ENCODE measurements at regions not wholly inside any gene's neighbourhood (a gene's known extent, or its start where the extent isn't known, plus 50 kb on each side); places are given as distances from the start of the nearest gene placed in this dataset.

DNA sequence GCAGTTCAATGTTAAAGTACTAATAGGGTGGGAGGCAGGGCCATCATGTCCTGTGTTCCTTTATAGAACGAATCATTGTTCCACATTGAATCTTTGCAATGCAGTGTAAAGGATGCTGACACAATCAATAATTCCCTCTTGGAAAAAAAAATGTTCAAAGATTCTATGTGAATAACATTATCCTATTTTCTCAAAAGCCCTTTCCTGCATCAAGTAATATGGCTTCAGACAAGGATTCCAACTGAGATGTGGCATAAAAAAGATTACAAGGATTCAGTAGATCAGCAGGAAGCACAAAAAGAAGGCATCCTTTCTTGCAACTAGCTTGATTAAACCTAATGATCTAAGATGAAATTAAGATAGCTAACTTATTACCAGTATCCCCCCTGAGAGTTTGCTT, 454.0 kb upstream of the CADM2 start:
- TF ChIP-seq GABPA (IDR thresholded peaks at IDR 0.05 in 1 of 2, conservative IDR thresholded peaks at IDR 0.05 in 1 of 2) (no peak), YY1 (IDR thresholded peaks at IDR 0.05) (no peak), EGR1 (IDR thresholded peaks at IDR 0.05; ENCODE audit: low read depth in 2 of 2) (no peak), RAD21 (IDR thresholded peaks at IDR 0.05) (no peak), TAF1 (conservative IDR thresholded peaks at IDR 0.05) (no peak)
- TF ChIP-seq, protein P1, sequence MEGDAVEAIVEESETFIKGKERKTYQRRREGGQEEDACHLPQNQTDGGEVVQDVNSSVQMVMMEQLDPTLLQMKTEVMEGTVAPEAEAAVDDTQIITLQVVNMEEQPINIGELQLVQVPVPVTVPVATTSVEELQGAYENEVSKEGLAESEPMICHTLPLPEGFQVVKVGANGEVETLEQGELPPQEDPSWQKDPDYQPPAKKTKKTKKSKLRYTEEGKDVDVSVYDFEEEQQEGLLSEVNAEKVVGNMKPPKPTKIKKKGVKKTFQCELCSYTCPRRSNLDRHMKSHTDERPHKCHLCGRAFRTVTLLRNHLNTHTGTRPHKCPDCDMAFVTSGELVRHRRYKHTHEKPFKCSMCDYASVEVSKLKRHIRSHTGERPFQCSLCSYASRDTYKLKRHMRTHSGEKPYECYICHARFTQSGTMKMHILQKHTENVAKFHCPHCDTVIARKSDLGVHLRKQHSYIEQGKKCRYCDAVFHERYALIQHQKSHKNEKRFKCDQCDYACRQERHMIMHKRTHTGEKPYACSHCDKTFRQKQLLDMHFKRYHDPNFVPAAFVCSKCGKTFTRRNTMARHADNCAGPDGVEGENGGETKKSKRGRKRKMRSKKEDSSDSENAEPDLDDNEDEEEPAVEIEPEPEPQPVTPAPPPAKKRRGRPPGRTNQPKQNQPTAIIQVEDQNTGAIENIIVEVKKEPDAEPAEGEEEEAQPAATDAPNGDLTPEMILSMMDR (IDR thresholded peaks at IDR 0.05; ENCODE audit: low read depth, low read length, missing input control) = no peak
- TF ChIP-seq, protein P2, sequence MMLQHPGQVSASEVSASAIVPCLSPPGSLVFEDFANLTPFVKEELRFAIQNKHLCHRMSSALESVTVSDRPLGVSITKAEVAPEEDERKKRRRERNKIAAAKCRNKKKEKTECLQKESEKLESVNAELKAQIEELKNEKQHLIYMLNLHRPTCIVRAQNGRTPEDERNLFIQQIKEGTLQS (IDR thresholded peaks at IDR 0.05) = no peak
- TF ChIP-seq, protein P3, sequence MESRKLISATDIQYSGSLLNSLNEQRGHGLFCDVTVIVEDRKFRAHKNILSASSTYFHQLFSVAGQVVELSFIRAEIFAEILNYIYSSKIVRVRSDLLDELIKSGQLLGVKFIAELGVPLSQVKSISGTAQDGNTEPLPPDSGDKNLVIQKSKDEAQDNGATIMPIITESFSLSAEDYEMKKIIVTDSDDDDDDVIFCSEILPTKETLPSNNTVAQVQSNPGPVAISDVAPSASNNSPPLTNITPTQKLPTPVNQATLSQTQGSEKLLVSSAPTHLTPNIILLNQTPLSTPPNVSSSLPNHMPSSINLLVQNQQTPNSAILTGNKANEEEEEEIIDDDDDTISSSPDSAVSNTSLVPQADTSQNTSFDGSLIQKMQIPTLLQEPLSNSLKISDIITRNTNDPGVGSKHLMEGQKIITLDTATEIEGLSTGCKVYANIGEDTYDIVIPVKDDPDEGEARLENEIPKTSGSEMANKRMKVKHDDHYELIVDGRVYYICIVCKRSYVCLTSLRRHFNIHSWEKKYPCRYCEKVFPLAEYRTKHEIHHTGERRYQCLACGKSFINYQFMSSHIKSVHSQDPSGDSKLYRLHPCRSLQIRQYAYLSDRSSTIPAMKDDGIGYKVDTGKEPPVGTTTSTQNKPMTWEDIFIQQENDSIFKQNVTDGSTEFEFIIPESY (IDR thresholded peaks at IDR 0.05) = no peak
- TF ChIP-seq, protein P4, sequence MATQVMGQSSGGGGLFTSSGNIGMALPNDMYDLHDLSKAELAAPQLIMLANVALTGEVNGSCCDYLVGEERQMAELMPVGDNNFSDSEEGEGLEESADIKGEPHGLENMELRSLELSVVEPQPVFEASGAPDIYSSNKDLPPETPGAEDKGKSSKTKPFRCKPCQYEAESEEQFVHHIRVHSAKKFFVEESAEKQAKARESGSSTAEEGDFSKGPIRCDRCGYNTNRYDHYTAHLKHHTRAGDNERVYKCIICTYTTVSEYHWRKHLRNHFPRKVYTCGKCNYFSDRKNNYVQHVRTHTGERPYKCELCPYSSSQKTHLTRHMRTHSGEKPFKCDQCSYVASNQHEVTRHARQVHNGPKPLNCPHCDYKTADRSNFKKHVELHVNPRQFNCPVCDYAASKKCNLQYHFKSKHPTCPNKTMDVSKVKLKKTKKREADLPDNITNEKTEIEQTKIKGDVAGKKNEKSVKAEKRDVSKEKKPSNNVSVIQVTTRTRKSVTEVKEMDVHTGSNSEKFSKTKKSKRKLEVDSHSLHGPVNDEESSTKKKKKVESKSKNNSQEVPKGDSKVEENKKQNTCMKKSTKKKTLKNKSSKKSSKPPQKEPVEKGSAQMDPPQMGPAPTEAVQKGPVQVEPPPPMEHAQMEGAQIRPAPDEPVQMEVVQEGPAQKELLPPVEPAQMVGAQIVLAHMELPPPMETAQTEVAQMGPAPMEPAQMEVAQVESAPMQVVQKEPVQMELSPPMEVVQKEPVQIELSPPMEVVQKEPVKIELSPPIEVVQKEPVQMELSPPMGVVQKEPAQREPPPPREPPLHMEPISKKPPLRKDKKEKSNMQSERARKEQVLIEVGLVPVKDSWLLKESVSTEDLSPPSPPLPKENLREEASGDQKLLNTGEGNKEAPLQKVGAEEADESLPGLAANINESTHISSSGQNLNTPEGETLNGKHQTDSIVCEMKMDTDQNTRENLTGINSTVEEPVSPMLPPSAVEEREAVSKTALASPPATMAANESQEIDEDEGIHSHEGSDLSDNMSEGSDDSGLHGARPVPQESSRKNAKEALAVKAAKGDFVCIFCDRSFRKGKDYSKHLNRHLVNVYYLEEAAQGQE (IDR thresholded peaks at IDR 0.05) = no peak

Data from liver (tissue), 3 donors.